ENCODE measurements at regions not wholly inside any gene's neighbourhood (a gene's known extent, or its start where the extent isn't known, plus 50 kb on each side); places are given as distances from the start of the nearest gene placed in this dataset.

- H3K27ac ChIP-seq = no peak overlapping the region
- H3K36me3 ChIP-seq (replicated peaks in 1 of 2) = no peaks in the 10 kb centered on the region
- peaks cover 37% of the 10 kb centered on the region for H3K27me3 ChIP-seq
- TF ChIP-seq POLR2A (IDR thresholded peaks at IDR 0.05) = no peak
- no peak for TF ChIP-seq CTCF (IDR thresholded peaks at IDR 0.05)
- intact Hi-C loops (cut with DNase I) = no loop called here
- no peaks in the 10 kb centered on the region for H3K9me3 ChIP-seq (replicated peaks in 1 of 3)
- no peaks in the 10 kb centered on the region for H3K4me1 ChIP-seq (replicated peaks in 1 of 2)
- no peak overlapping the region for H3K4me3 ChIP-seq
- WGBS, 4 donors = 34 to 67% (median 48%) methylated on average over 2 of the region's 2 CpGs
- no peak for DNase-seq
These were observed 273.5 kb upstream of the EDA2R start for GRCh38 chrX:66912417-66912816.

DNA sequence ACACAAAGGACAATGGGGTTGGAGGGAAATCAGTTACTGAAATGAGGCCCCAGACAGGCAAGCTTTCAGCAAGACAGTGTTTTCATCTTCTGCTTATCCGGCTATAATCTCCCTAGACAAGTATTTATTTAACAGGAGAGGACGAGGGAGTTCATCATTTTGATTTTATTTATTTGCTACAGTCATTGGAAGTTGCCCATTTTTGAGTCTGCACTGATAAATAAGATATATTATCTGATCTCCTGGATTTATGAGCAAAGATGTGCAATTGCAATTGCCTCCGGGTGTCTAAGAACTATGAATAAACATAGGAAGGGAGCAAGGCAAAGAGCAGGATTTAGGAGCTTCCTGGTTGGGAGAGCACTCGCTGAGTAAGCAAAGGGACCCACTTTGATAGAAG is 263.2 kb upstream of the EDA2R start:
- DNase-seq = no peak
- no peak overlapping the region for H3K4me3 ChIP-seq
- TF ChIP-seq CTCF (IDR thresholded peaks at IDR 0.05) = no peak
- no peak for TF ChIP-seq POLR2A (IDR thresholded peaks at IDR 0.05)

GRCh38 chrX:66900886-66901285 is 262.0 kb upstream of the EDA2R start:
- no peak overlapping the region for H3K27ac ChIP-seq
- intact Hi-C loops (cut with DNase I) = no loop called here
- TF ChIP-seq CTCF (IDR thresholded peaks at IDR 0.05) (no peak), POLR2A (IDR thresholded peaks at IDR 0.05) (no peak)
- no peaks in the 10 kb centered on the region for H3K4me1 ChIP-seq (replicated peaks in 1 of 2)
- no peaks in the 10 kb centered on the region for H3K36me3 ChIP-seq (replicated peaks in 1 of 2)
- H3K9me3 ChIP-seq (replicated peaks in 1 of 3) = no peaks in the 10 kb centered on the region
- H3K4me3 ChIP-seq = no peak overlapping the region
- H3K27me3 ChIP-seq = peaks cover 13% of the 10 kb centered on the region
- DNase-seq = no peak

More for the DNA sequence above, 263.2 kb upstream of the EDA2R start:
- WGBS, 4 donors = 20 to 42% (median 28%) methylated on average over 4 of the region's 4 CpGs
- H3K9me3 ChIP-seq (replicated peaks in 1 of 3) = no peaks in the 10 kb centered on the region
- intact Hi-C loops (cut with DNase I) = no loop called here
- no peak overlapping the region for H3K27ac ChIP-seq
- H3K27me3 ChIP-seq = peaks cover 13% of the 10 kb centered on the region
- no peaks in the 10 kb centered on the region for H3K4me1 ChIP-seq (replicated peaks in 1 of 2)
- no peaks in the 10 kb centered on the region for H3K36me3 ChIP-seq (replicated peaks in 1 of 2)

DNA sequence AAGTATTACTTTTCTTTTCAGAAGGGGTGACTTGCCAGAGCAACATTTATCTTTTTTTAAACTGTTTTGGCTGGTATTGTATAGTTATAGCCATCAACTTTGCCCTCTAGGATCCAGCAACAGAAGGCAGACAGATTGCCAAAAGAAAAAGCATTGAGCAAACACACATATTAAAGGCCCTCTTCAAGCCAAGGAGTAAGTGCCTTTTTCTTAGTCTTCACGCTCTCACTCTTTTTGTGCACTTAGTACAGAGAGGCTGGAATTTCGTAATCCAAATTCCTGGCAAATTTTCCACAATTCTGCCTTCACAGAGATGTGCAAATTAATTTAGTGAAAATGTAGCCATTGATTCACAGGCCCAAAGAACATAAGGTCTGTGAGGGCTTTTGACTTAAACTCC is 253.1 kb upstream of the EDA2R start:
- DNase-seq = no peak
- no peak overlapping the region for H3K27ac ChIP-seq
- TF ChIP-seq CTCF (IDR thresholded peaks at IDR 0.05) = no peak
- H3K27me3 ChIP-seq = peaks cover 6% of the 10 kb centered on the region
- H3K4me3 ChIP-seq = no peak overlapping the region
- H3K9me3 ChIP-seq (replicated peaks in 1 of 3) = no peaks in the 10 kb centered on the region
- 65 to 82% (median 74%) methylated on average over 2 of the region's 2 CpGs for WGBS, 4 donors
- H3K4me1 ChIP-seq (replicated peaks in 1 of 2) = no peaks in the 10 kb centered on the region
- no peaks in the 10 kb centered on the region for H3K36me3 ChIP-seq (replicated peaks in 1 of 2)
- intact Hi-C loops (cut with DNase I) = no loop called here
